H9 (cell line): ENCODE measurements at regions not wholly inside any gene's neighbourhood (a gene's known extent, or its start where the extent isn't known, plus 50 kb on each side); places are given as distances from the start of the nearest gene placed in this dataset.

Source experiments
- DNase-seq: peaks from one replicate; pipeline ENCODE4 v3.0.0-alpha.2; 2017
- H2AFZ ChIP-seq: one replicate; pipeline ENCODE4 v1.6.1; 2013; ENCODE audit warnings: mild to moderate bottlenecking, low read length, control low read depth, moderate library complexity
- H2AK5ac ChIP-seq: 2 replicates; pipeline ENCODE4 v1.6.1; 2013; ENCODE audit warnings: low read length, control low read depth, mixed read lengths; ENCODE audit not compliant: insufficient read length
- H2BK120ac ChIP-seq: one replicate; pipeline ENCODE4 v1.6.1; 2013; ENCODE audit warnings: low read depth, mild to moderate bottlenecking, low read length, control low read depth, inconsistent platforms; ENCODE audit not compliant: poor library complexity, severe bottlenecking
- H2BK12ac ChIP-seq: 2 replicates; pipeline ENCODE4 v1.6.1; 2013; ENCODE audit warnings: low read length, control low read depth, mixed read lengths, low read depth; ENCODE audit not compliant: insufficient read length
- H2BK15ac ChIP-seq: 2 replicates; pipeline ENCODE4 v1.6.1; 2013; ENCODE audit warnings: low read depth, low read length, control low read depth
- H2BK20ac ChIP-seq: one replicate; pipeline ENCODE4 v1.6.1; 2013; ENCODE audit warnings: low read depth, mild to moderate bottlenecking, low read length, control low read depth, inconsistent platforms; ENCODE audit not compliant: poor library complexity, severe bottlenecking
- H2BK5ac ChIP-seq: 2 replicates; pipeline ENCODE4 v1.6.1; 2013; ENCODE audit warnings: low read length, control low read depth, mixed read lengths; ENCODE audit not compliant: insufficient read length
- H3K14ac ChIP-seq: 2 replicates; pipeline ENCODE4 v1.6.1; 2013; ENCODE audit warnings: low read length, control low read depth; ENCODE audit not compliant: insufficient read depth
- H3K18ac ChIP-seq: 2 replicates; pipeline ENCODE4 v1.6.1; 2013; ENCODE audit warnings: low read depth, mild to moderate bottlenecking, mixed read lengths, low read length, control low read depth; ENCODE audit not compliant: insufficient read length
- H3K23ac ChIP-seq: 2 replicates; pipeline ENCODE4 v1.6.1; 2013; ENCODE audit warnings: low read length, control low read depth, mixed read lengths, low read depth; ENCODE audit not compliant: insufficient read length
- H3K23me2 ChIP-seq: 2 replicates; pipeline ENCODE4 v1.6.1; 2013; ENCODE audit warnings: low read depth, mild to moderate bottlenecking, mixed read lengths, low read length, control low read depth; ENCODE audit not compliant: insufficient read length, poor library complexity, severe bottlenecking
- H3K27ac ChIP-seq: 2 replicates; pipeline ENCODE4 v1.5.1; 2013; ENCODE audit warnings: low read length, control low read depth, mixed read lengths, low read depth; ENCODE audit not compliant: insufficient read length
- H3K27me3 ChIP-seq: 2 replicates; pipeline ENCODE4 v1.6.1; 2013; ENCODE audit warnings: low read length, control low read depth, inconsistent platforms; ENCODE audit not compliant: insufficient read depth
- H3K4ac ChIP-seq: 2 replicates; pipeline ENCODE4 v1.6.1; 2013; ENCODE audit warnings: low read depth, mild to moderate bottlenecking, control low read depth, inconsistent platforms, low read length, moderate library complexity
- H3K4me1 ChIP-seq: 2 replicates; pipeline ENCODE4 v1.6.1; 2013; ENCODE audit warnings: low read length, control low read depth, inconsistent platforms; ENCODE audit not compliant: insufficient read depth
- H3K4me2 ChIP-seq: 2 replicates; pipeline ENCODE4 v1.6.1; 2013; ENCODE audit warnings: low read length, control low read depth, mixed read lengths; ENCODE audit not compliant: insufficient read length, insufficient read depth
- H3K56ac ChIP-seq: 2 replicates; pipeline ENCODE4 v1.6.1; 2013; ENCODE audit warnings: low read depth, mild to moderate bottlenecking, mixed read lengths, low read length, control low read depth; ENCODE audit not compliant: insufficient read length
- H3K79me1 ChIP-seq: 2 replicates; pipeline ENCODE4 v1.6.1; 2013; ENCODE audit warnings: low read depth, mild to moderate bottlenecking, moderate library complexity, low read length, control low read depth, inconsistent platforms; ENCODE audit not compliant: insufficient read depth, poor library complexity, severe bottlenecking
- H3K79me2 ChIP-seq: 2 replicates; pipeline ENCODE4 v1.6.1; 2013; ENCODE audit warnings: low read length, control low read depth, inconsistent platforms; ENCODE audit not compliant: insufficient read depth
- H3K9ac ChIP-seq: 2 replicates; pipeline ENCODE4 v1.6.1; 2013; ENCODE audit warnings: low read length, control low read depth, mixed read lengths; ENCODE audit not compliant: insufficient read length; ENCODE audit errors: extremely low read depth
- H3K9me3 ChIP-seq: one replicate; pipeline ENCODE4 v1.6.1; 2013; ENCODE audit warnings: low read depth, low read length, inconsistent platforms; ENCODE audit not compliant: control insufficient read depth
- H3T11ph ChIP-seq: one replicate; pipeline ENCODE4 v1.6.1; 2013; ENCODE audit warnings: mild to moderate bottlenecking, low read length, control low read depth, inconsistent platforms
- H4K20me1 ChIP-seq: one replicate; pipeline ENCODE4 v1.6.1; 2013; ENCODE audit not compliant: control insufficient read depth, insufficient read length, insufficient read depth
- H4K5ac ChIP-seq: 2 replicates; pipeline ENCODE4 v1.6.1; 2013; ENCODE audit warnings: low read depth, mild to moderate bottlenecking, mixed read lengths, low read length, control low read depth; ENCODE audit not compliant: insufficient read length
- H4K8ac ChIP-seq: replicated peaks from 2 replicates; pipeline ENCODE4 v1.6.1; 2013; ENCODE audit warnings: low read length, control low read depth, mixed read lengths, low read depth; ENCODE audit not compliant: insufficient read length
- H4K91ac ChIP-seq: 2 replicates; pipeline ENCODE4 v1.6.1; 2013; ENCODE audit warnings: low read depth, mild to moderate bottlenecking, moderate library complexity, mixed read lengths, low read length, control low read depth; ENCODE audit not compliant: insufficient read length
- H3K27ac Mint-ChIP-seq, 3 experiments: 2 replicates in 2 of 3; 3 replicates in 1 of 3; pipeline ENCODE4 v1.8.0; 2020 to 2021; ENCODE audit warnings: mixed read lengths in 3 of 3, mild to moderate bottlenecking in 1 of 3, moderate library complexity in 1 of 3
- H3K27me3 Mint-ChIP-seq: 2 replicates; pipeline ENCODE4 v1.8.0; 2021; ENCODE audit warnings: low read depth, mild to moderate bottlenecking, moderate library complexity, mixed read lengths
- H3K36me3 Mint-ChIP-seq, 3 experiments: 2 replicates in 2 of 3; 3 replicates in 1 of 3; pipeline ENCODE4 v1.8.0; 2020 to 2021; ENCODE audit warnings: low read depth in 3 of 3, mixed read lengths in 3 of 3; ENCODE audit not compliant: insufficient read depth in 1 of 3
- H3K4me1 Mint-ChIP-seq, 2 experiments: 2 replicates each; pipeline ENCODE4 v1.8.0; 2020; ENCODE audit warnings: mixed read lengths in 2 of 2
- H3K4me3 Mint-ChIP-seq, 2 experiments: 2 replicates in 1 of 2; 3 replicates in 1 of 2; pipeline ENCODE4 v1.8.0; 2020 to 2021; ENCODE audit warnings: mild to moderate bottlenecking in 2 of 2, mixed read lengths in 2 of 2, moderate library complexity in 1 of 2
- H3K9me3 Mint-ChIP-seq, 2 experiments: 2 replicates in 1 of 2; 3 replicates in 1 of 2; pipeline ENCODE4 v1.8.0; 2020; ENCODE audit warnings: mild to moderate bottlenecking in 2 of 2, mixed read lengths in 2 of 2, moderate library complexity in 1 of 2
- TF ChIP-seq, protein P1 (sequence below): fragments of 200-600 bp; sonication (generic); conservative IDR thresholded peaks from 3 replicates; pipeline ENCODE4 v1.8.0; 2021; ENCODE audit warnings: antibody characterized with exemption, mild to moderate bottlenecking

DNA sequence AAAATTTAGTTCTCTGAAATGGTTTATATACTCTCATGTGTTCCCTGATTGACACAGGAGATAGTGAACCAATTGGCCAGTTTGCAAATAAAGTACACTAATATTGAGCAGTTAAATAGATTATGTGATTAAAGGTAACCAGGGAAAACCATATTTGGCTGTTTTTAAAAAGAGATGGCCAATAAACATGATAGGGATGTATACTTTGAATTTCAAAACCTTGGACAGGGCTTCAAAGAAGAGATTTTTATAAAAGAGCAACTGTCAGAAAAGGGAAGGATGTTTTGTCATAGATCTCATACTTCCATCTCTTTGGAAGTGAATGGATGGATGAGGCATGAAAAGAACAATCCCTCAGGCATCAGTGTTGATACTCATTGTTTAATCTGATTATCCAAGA, 825.3 kb downstream of the STIM2 start:
- Histone ChIP-seq H3K14ac (no peak overlapping the region), H3K18ac (no peak overlapping the region), H2AFZ (no peak overlapping the region), H4K5ac (no peak overlapping the region), H3K79me2 (no peaks in the 10 kb centered on the region), H3K27ac (no peak overlapping the region), H2BK12ac (no peak overlapping the region), H2AK5ac (no peak overlapping the region), H4K8ac (no peak overlapping the region), H3K4me2 (no peak overlapping the region), H3K56ac (no peak overlapping the region), H4K20me1 (no peaks in the 10 kb centered on the region), H3K4me1 (no peaks in the 10 kb centered on the region), H2BK15ac (no peak overlapping the region), H3K9me3 (no peaks in the 10 kb centered on the region), H2BK120ac (no peak overlapping the region), H3K23me2 (no peaks in the 10 kb centered on the region), H3K9ac (no peak overlapping the region), H3K4ac (no peak overlapping the region), H2BK20ac (no peak overlapping the region), H3K79me1 (no peaks in the 10 kb centered on the region), H4K91ac (no peak overlapping the region), H3T11ph (no peak overlapping the region), H3K23ac (no peak overlapping the region), H3K27me3 (no peaks in the 10 kb centered on the region), H2BK5ac (no peak overlapping the region)
- Mint-ChIP-seq H3K4me1 (peaks cover 3 to 5% of the 10 kb centered on the region in 2 experiments; a peak in 1 of 4 replicates), H3K27ac (no peak overlapping the region), H3K36me3 (no peaks in the 10 kb centered on the region), H3K4me3 (no peak overlapping the region), H3K9me3 (no peaks in the 10 kb centered on the region), H3K27me3 (peaks cover 1% of the 10 kb centered on the region; the same call in 1 of the 2 replicates)
- no peak for DNase-seq
- TF ChIP-seq, protein P1, sequence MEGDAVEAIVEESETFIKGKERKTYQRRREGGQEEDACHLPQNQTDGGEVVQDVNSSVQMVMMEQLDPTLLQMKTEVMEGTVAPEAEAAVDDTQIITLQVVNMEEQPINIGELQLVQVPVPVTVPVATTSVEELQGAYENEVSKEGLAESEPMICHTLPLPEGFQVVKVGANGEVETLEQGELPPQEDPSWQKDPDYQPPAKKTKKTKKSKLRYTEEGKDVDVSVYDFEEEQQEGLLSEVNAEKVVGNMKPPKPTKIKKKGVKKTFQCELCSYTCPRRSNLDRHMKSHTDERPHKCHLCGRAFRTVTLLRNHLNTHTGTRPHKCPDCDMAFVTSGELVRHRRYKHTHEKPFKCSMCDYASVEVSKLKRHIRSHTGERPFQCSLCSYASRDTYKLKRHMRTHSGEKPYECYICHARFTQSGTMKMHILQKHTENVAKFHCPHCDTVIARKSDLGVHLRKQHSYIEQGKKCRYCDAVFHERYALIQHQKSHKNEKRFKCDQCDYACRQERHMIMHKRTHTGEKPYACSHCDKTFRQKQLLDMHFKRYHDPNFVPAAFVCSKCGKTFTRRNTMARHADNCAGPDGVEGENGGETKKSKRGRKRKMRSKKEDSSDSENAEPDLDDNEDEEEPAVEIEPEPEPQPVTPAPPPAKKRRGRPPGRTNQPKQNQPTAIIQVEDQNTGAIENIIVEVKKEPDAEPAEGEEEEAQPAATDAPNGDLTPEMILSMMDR = no peak
